Ovary (tissue), 7 donors: ENCODE measurements at regions not wholly inside any gene's neighbourhood (a gene's known extent, or its start where the extent isn't known, plus 50 kb on each side); places are given as distances from the start of the nearest gene placed in this dataset.
"Not testable (repeated sequence)": the region's sequence is repeated elsewhere in the genome, so short reads cannot be mapped to it uniquely, and the experiment has no call there.

Source experiments
- DNase-seq, 5 donors: peaks; one replicate each; pipeline ENCODE4 v3.0.0-alpha.2; 2019 to 2020
- H3K27ac ChIP-seq, 2 donors: fragments of 200-600 bp; one replicate each; pipeline versions ENCODE4 v1.5.1 to v1.8.0; 2019 to 2022
- H3K27me3 ChIP-seq: fragments of 200-600 bp; one replicate; pipeline ENCODE4 v1.8.0; 2022
- H3K36me3 ChIP-seq: fragments of 200-600 bp; sonication (generic); one replicate; pipeline ENCODE4 v1.5.1; 2019
- H3K4me1 ChIP-seq: one replicate; pipeline ENCODE4 v1.8.1; 2013; ENCODE audit warnings: mild to moderate bottlenecking, moderate library complexity; ENCODE audit not compliant: insufficient read depth
- H3K4me3 ChIP-seq: fragments of 200-600 bp; sonication (generic); one replicate; pipeline ENCODE4 v1.5.1; 2017
- H3K9me3 ChIP-seq, 2 donors: fragments of 200-600 bp in 1 of 2; sonication (generic) in 1 of 2; one replicate each; pipeline versions ENCODE4 v1.5.1 to v1.8.1; 2013 to 2019; ENCODE audit warnings: mild to moderate bottlenecking in 1 of 2, moderate library complexity in 1 of 2
- EP300 ChIP-seq: sonication (generic); formaldehyde crosslinking; IDR thresholded peaks from one replicate; pipeline ENCODE4 v1.6.1; 2017; ENCODE audit warnings: antibody characterized with exemption
- POLR2A ChIP-seq: fragments of 450-650 bp; IDR thresholded peaks from one replicate; pipeline ENCODE4 v1.6.1; 2017; ENCODE audit warnings: antibody characterized with exemption, mild to moderate bottlenecking, moderate library complexity
- WGBS, 3 donors: extraction: QIAGEN DNeasy Blood & Tissue Kit in 1 of 3; methylation state at CpG; one replicate each; pipeline versions ENCODE4 v1.1.5 to v1.1.7; 2013 to 2017; 5-methylcytosine and 5-hydroxymethylcytosine counted together
- intact Hi-C, 4 donors: fragments of 100-400 bp; cut with DNase I; formaldehyde crosslinking; loops; one replicate each; pipeline versions ENCODE4 v1.11.0 to v1.15.1; 2022 to 2023
- TF ChIP-seq, protein P1 (sequence below), 3 donors: fragments of 450-650 bp in 2 of 3; fragments of 200-600 bp in 1 of 3; IDR thresholded peaks; one replicate each; pipeline versions ENCODE4 v1.5.1 to v1.8.0; 2016 to 2022; ENCODE audit warnings: antibody characterized with exemption in 3 of 3, mild to moderate bottlenecking in 1 of 3
- donor health status: DM: no; HTN: no; CAD: no; lungs with moderate emphysema.
- donor health status: DM: no; HTN: no; CAD: no.
- donor health status: Bipolar disorder and iron deficiency.
- donor health status: DM: no; HTN: no; CAD: no.
- donor health status: DM: yes; HTN: yes; CAD: no.

DNA sequence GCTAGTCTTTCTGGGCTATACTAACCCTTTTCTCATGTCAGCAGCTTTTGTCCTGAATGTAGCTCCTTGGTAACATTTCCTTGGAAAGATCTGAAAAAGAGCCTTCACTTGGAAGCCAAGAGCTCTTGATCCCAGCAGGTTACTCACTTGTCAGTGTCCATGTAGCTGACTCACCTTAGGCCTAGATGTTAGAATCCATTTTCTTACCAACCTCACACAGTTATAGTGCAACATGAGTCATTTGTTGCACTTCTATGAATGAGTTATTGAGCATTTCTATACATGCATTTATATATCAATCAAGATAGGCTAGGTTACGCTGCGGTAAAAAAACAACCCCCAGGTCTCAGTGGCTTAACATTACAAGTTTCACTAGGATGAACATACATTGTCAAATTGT is 106.8 kb upstream of the SLC7A14 start:
- WGBS, 3 donors = 97 to 100% (median 98%) methylated on average over 2 of the region's 2 CpGs
- no peak for DNase-seq
- TF ChIP-seq, protein P1, sequence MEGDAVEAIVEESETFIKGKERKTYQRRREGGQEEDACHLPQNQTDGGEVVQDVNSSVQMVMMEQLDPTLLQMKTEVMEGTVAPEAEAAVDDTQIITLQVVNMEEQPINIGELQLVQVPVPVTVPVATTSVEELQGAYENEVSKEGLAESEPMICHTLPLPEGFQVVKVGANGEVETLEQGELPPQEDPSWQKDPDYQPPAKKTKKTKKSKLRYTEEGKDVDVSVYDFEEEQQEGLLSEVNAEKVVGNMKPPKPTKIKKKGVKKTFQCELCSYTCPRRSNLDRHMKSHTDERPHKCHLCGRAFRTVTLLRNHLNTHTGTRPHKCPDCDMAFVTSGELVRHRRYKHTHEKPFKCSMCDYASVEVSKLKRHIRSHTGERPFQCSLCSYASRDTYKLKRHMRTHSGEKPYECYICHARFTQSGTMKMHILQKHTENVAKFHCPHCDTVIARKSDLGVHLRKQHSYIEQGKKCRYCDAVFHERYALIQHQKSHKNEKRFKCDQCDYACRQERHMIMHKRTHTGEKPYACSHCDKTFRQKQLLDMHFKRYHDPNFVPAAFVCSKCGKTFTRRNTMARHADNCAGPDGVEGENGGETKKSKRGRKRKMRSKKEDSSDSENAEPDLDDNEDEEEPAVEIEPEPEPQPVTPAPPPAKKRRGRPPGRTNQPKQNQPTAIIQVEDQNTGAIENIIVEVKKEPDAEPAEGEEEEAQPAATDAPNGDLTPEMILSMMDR (IDR thresholded peaks at IDR 0.05) = no peak
- TF ChIP-seq POLR2A = no peak
- no peak for TF ChIP-seq EP300
- no peaks in the 10 kb centered on the region for H3K9me3 ChIP-seq
- no peak overlapping the region for H3K27ac ChIP-seq
- intact Hi-C loops = loop anchor here in 2 of 4 donors (5.0 to 10.0 kb wide), 3 partner anchors 112 to 278 kb away; partner anchors contain the start of gene CLDN11 (in 2 of the 2)
- H3K36me3 ChIP-seq = no peaks in the 10 kb centered on the region
- peaks cover 8% of the 10 kb centered on the region for H3K4me1 ChIP-seq
- H3K27me3 ChIP-seq = no peaks in the 10 kb centered on the region
- no peak overlapping the region for H3K4me3 ChIP-seq

GRCh38 chr3:170690661-170690981 is 104.7 kb upstream of the SLC7A14 start:
- DNase-seq = no peak
- H3K36me3 ChIP-seq = no peaks in the 10 kb centered on the region
- H3K4me1 ChIP-seq = peaks cover 1% of the 10 kb centered on the region
- no peaks in the 10 kb centered on the region for H3K9me3 ChIP-seq
- intact Hi-C loops = loop anchor here in 2 of 4 donors (5.0 to 10.0 kb wide), 3 partner anchors 114 to 276 kb away; partner anchors contain the start of gene CLDN11 (in 2 of the 2)
- H3K27ac ChIP-seq = no peak overlapping the region
- TF ChIP-seq POLR2A (no peak), EP300 (no peak)
- no peak overlapping the region for H3K4me3 ChIP-seq
- H3K27me3 ChIP-seq = no peaks in the 10 kb centered on the region
- WGBS, 3 donors = 79 to 85% (median 84%) methylated on average over 3 of the region's 3 CpGs

GRCh38 chr3:170689893-170690660 is 104.2 kb upstream of the SLC7A14 start:
- Histone ChIP-seq H3K36me3 (no peaks in the 10 kb centered on the region), H3K9me3 (no peaks in the 10 kb centered on the region), H3K27ac (no peak overlapping the region), H3K27me3 (no peaks in the 10 kb centered on the region), H3K4me3 (no peak overlapping the region), H3K4me1 (peaks cover 1% of the 10 kb centered on the region)
- DNase-seq = peak; percentile 66 to 85 (median 73)
- intact Hi-C loops = loop anchor here in 2 of 4 donors (5.0 to 10.0 kb wide), 3 partner anchors 115 to 275 kb away; partner anchors contain the start of gene CLDN11 (in 2 of the 2)
- 63 to 69% (median 66%) methylated on average over 13 of the region's 13 CpGs for WGBS, 3 donors
- no peak for TF ChIP-seq EP300
- TF ChIP-seq, protein P1 (IDR thresholded peaks at IDR 0.05) = peak in 2 of 3 donors; percentile 36 to 61

DNA sequence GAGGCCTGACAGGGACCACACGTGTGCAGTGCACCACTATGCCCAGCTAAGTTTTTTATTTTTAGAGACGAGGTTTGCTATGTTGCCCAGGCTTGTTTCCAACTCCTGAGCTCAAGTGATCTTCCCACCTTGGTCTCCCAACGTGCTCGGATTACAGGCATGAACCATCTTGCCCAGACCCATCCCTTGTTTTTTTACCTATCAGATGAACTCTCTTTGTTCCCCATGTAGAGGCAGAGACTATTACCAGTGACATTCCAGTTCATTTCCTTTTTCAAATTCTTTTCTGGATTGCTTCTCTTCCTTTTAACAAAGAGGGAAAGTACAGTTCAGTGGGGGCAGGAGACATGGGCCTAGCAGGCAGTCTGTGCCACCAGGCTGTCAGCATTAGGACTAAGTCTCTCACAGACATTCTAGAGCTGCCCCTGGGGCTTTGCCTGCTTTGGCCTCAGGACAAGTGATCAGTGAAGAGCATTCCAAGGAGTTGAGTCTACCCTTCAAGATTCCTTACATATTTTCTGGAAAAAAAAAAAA is 103.5 kb upstream of the SLC7A14 start:
- H3K27ac ChIP-seq = no peak overlapping the region
- H3K4me1 ChIP-seq = peaks cover 1% of the 10 kb centered on the region
- no peak for DNase-seq
- H3K36me3 ChIP-seq = no peaks in the 10 kb centered on the region
- H3K4me3 ChIP-seq = no peak overlapping the region
- no peaks in the 10 kb centered on the region for H3K27me3 ChIP-seq
- TF ChIP-seq EP300 (no peak), POLR2A (no peak)
- TF ChIP-seq, protein P1 (IDR thresholded peaks at IDR 0.05) = no peak
- H3K9me3 ChIP-seq = no peaks in the 10 kb centered on the region
- 54 to 62% (median 59%) methylated on average over 4 of the region's 4 CpGs for WGBS, 3 donors
- intact Hi-C loops = no loop called here

GRCh38 chr3:170688222-170688621 is 102.3 kb upstream of the SLC7A14 start:
- H3K27ac ChIP-seq, H3K36me3 ChIP-seq, H3K27me3 ChIP-seq, DNase-seq, H3K4me1 ChIP-seq, H3K4me3 ChIP-seq, H3K9me3 ChIP-seq, intact Hi-C loops: not testable (repeated sequence)
- 94 to 98% (median 97%) methylated on average over 4 of the region's 4 CpGs for WGBS, 3 donors
